ENCODE measurements at regions not wholly inside any gene's neighbourhood (a gene's known extent, or its start where the extent isn't known, plus 50 kb on each side); places are given as distances from the start of the nearest gene placed in this dataset.
"Not testable (repeated sequence)": the region's sequence is repeated elsewhere in the genome, so short reads cannot be mapped to it uniquely, and the experiment has no call there.

GRCh38 chr6:82555801-82556200 lies 192.2 kb downstream of the TPBG start:
- Histone ChIP-seq H3K4me1 (ENCODE audit: control insufficient read depth in 1 of 2, insufficient read depth in 2 of 2, low read length in 2 of 2) (no peaks in the 10 kb centered on the region), H3K27me3 (ENCODE audit: control insufficient read depth in 1 of 2, insufficient read depth in 2 of 2, low read length in 1 of 2) (no peaks in the 10 kb centered on the region), H3K4me3 (ENCODE audit: low read length in 2 of 2) (no peak overlapping the region), H3K36me3 (ENCODE audit: control insufficient read depth in 1 of 2, insufficient read depth in 2 of 2, low read length in 1 of 2) (no peaks in the 10 kb centered on the region), H3K27ac (ENCODE audit: low read depth in 1 of 2, low read length in 2 of 2) (no peak overlapping the region), H3K9me3 (ENCODE audit: control insufficient read depth, low read length) (no peaks in the 10 kb centered on the region)
- ATAC-seq (ENCODE audit: low FRiP score) (no peak), DNase-seq (no peak)
- 59 to 72% methylated on average over 1 of the region's 1 CpG for WGBS, 2 donors
- intact Hi-C loops (cut with DNase I) = no loop called here

GRCh38 chr6:82558531-82558930 lies 194.9 kb downstream of the TPBG start:
- H3K4me1 ChIP-seq (ENCODE audit: control insufficient read depth in 1 of 2, insufficient read depth in 2 of 2, low read length in 2 of 2); H3K27ac ChIP-seq (ENCODE audit: low read depth in 1 of 2, low read length in 2 of 2); H3K9me3 ChIP-seq (ENCODE audit: control insufficient read depth, low read length); H3K27me3 ChIP-seq (ENCODE audit: control insufficient read depth in 1 of 2, insufficient read depth in 2 of 2, low read length in 1 of 2); intact Hi-C loops (cut with DNase I); DNase-seq; ATAC-seq (ENCODE audit: low FRiP score); H3K36me3 ChIP-seq (ENCODE audit: control insufficient read depth in 1 of 2, insufficient read depth in 2 of 2, low read length in 1 of 2); H3K4me3 ChIP-seq (ENCODE audit: low read length in 2 of 2): not testable (repeated sequence)
- 86 to 87% methylated on average over 19 to 20 of the region's 20 CpGs for WGBS, 2 donors

DNA sequence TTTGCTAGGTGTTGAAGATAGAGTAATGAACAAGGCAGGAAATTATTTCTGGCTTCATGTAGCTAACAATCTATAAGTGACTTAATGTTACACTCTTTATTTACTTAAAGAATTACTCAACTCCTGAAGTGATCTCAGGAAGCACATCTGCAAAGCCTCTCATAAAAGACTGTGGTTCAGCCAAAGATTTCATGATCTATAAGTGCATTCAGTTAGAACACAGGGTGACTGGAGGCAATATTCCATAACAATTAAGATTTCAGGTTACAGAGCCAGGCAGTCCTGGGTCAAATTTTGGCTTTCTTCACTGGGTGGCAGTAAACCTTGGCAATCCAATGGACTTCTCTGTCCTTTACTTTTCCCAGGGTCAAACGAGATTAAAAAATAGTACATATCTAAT lies 204.0 kb downstream of the TPBG start:
- DNase-seq (no peak), ATAC-seq (ENCODE audit: low FRiP score) (no peak)
- Histone ChIP-seq H3K27ac (ENCODE audit: low read depth in 1 of 2, low read length in 2 of 2) (no peak overlapping the region), H3K9me3 (ENCODE audit: control insufficient read depth, low read length) (no peaks in the 10 kb centered on the region), H3K27me3 (ENCODE audit: control insufficient read depth in 1 of 2, insufficient read depth in 2 of 2, low read length in 1 of 2) (no peaks in the 10 kb centered on the region), H3K4me1 (ENCODE audit: control insufficient read depth in 1 of 2, insufficient read depth in 2 of 2, low read length in 2 of 2) (no peaks in the 10 kb centered on the region), H3K36me3 (ENCODE audit: control insufficient read depth in 1 of 2, insufficient read depth in 2 of 2, low read length in 1 of 2) (no peaks in the 10 kb centered on the region), H3K4me3 (ENCODE audit: low read length in 2 of 2) (no peak overlapping the region)
- intact Hi-C loops (cut with DNase I) = no loop called here
- WGBS, 2 donors = 21 to 38% methylated on average over 1 of the region's 1 CpG

GRCh38 chr6:82568290-82568993 lies 204.8 kb downstream of the TPBG start:
- DNase-seq (no peak), ATAC-seq (ENCODE audit: low FRiP score) (no peak)
- Histone ChIP-seq H3K4me1 (ENCODE audit: control insufficient read depth in 1 of 2, insufficient read depth in 2 of 2, low read length in 2 of 2) (no peaks in the 10 kb centered on the region), H3K27ac (ENCODE audit: low read depth in 1 of 2, low read length in 2 of 2) (no peak overlapping the region), H3K4me3 (ENCODE audit: low read length in 2 of 2) (no peak overlapping the region), H3K36me3 (ENCODE audit: control insufficient read depth in 1 of 2, insufficient read depth in 2 of 2, low read length in 1 of 2) (no peaks in the 10 kb centered on the region), H3K27me3 (ENCODE audit: control insufficient read depth in 1 of 2, insufficient read depth in 2 of 2, low read length in 1 of 2) (no peaks in the 10 kb centered on the region), H3K9me3 (ENCODE audit: control insufficient read depth, low read length) (no peaks in the 10 kb centered on the region)
- 47 to 52% methylated on average over 6 of the region's 6 CpGs for WGBS, 2 donors
- intact Hi-C loops (cut with DNase I) = no loop called here

DNA sequence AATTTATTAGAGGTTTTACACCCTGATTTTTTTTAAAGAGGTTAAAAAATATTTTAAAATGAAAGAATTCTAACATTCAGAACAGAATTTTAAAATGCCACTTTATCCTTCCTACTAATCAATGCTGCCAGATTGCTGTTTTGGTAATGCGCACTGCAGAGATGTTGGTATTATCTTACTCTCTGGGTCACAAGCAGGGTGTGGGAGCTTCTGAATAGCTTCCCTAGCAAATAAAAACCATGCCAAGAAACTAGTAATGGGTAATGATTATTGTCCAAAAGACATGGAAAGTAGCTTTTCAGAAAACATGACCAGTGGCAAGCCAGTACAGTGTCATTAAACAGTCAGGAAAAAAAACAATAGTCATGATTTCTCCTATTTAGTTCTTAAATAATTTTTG lies 205.4 kb downstream of the TPBG start:
- H3K36me3 ChIP-seq (ENCODE audit: control insufficient read depth in 1 of 2, insufficient read depth in 2 of 2, low read length in 1 of 2) = no peaks in the 10 kb centered on the region
- H3K27ac ChIP-seq (ENCODE audit: low read depth in 1 of 2, low read length in 2 of 2) = no peak overlapping the region
- ATAC-seq (ENCODE audit: low FRiP score) = no peak
- WGBS, 2 donors = 80 to 82% methylated on average over 1 of the region's 1 CpG
- H3K4me3 ChIP-seq (ENCODE audit: low read length in 2 of 2) = no peak overlapping the region
- H3K4me1 ChIP-seq (ENCODE audit: control insufficient read depth in 1 of 2, insufficient read depth in 2 of 2, low read length in 2 of 2) = no peaks in the 10 kb centered on the region
- no peaks in the 10 kb centered on the region for H3K9me3 ChIP-seq (ENCODE audit: control insufficient read depth, low read length)
- no peak for DNase-seq
- intact Hi-C loops (cut with DNase I) = no loop called here
- no peaks in the 10 kb centered on the region for H3K27me3 ChIP-seq (ENCODE audit: control insufficient read depth in 1 of 2, insufficient read depth in 2 of 2, low read length in 1 of 2)

DNA sequence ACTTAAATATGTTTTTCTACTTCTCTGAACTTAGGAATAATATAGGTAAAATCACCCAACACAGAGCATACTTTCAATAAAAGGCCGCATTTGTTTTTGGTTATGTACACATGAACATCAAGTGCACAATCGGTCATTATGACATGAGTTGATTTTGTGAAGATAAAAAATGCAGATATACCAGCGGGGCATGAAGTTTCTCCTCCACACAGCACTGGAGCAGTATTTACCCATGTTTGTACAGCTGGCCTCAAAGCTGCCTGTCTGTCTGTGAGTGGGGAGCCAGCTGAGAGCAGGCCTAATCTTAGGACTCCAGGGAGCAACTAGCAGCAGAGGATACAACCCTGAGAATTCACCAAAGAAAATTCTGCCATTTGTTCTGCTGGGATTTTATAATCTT lies 206.5 kb downstream of the TPBG start:
- Histone ChIP-seq H3K36me3 (ENCODE audit: control insufficient read depth in 1 of 2, insufficient read depth in 2 of 2, low read length in 1 of 2) (no peaks in the 10 kb centered on the region), H3K27ac (ENCODE audit: low read depth in 1 of 2, low read length in 2 of 2) (no peak overlapping the region), H3K4me1 (ENCODE audit: control insufficient read depth in 1 of 2, insufficient read depth in 2 of 2, low read length in 2 of 2) (no peaks in the 10 kb centered on the region), H3K27me3 (ENCODE audit: control insufficient read depth in 1 of 2, insufficient read depth in 2 of 2, low read length in 1 of 2) (no peaks in the 10 kb centered on the region), H3K9me3 (ENCODE audit: control insufficient read depth, low read length) (no peaks in the 10 kb centered on the region), H3K4me3 (ENCODE audit: low read length in 2 of 2) (no peak overlapping the region)
- intact Hi-C loops (cut with DNase I) = no loop called here
- ATAC-seq (ENCODE audit: low FRiP score) (no peak), DNase-seq (no peak)
- 13 to 19% methylated on average over 3 of the region's 3 CpGs for WGBS, 2 donors

GRCh38 chr6:82571455-82571854 lies 207.8 kb downstream of the TPBG start:
- H3K9me3 ChIP-seq (ENCODE audit: control insufficient read depth, low read length) = no peaks in the 10 kb centered on the region
- intact Hi-C loops (cut with DNase I) = no loop called here
- WGBS, 2 donors = 85 to 86% methylated on average over 2 of the region's 2 CpGs
- no peaks in the 10 kb centered on the region for H3K4me1 ChIP-seq (ENCODE audit: control insufficient read depth in 1 of 2, insufficient read depth in 2 of 2, low read length in 2 of 2)
- H3K27ac ChIP-seq (ENCODE audit: low read depth in 1 of 2, low read length in 2 of 2) = no peak overlapping the region
- no peaks in the 10 kb centered on the region for H3K27me3 ChIP-seq (ENCODE audit: control insufficient read depth in 1 of 2, insufficient read depth in 2 of 2, low read length in 1 of 2)
- H3K36me3 ChIP-seq (ENCODE audit: control insufficient read depth in 1 of 2, insufficient read depth in 2 of 2, low read length in 1 of 2) = no peaks in the 10 kb centered on the region
- H3K4me3 ChIP-seq (ENCODE audit: low read length in 2 of 2) = no peak overlapping the region
- ATAC-seq (ENCODE audit: low FRiP score) (no peak), DNase-seq (no peak)

GRCh38 chr6:82573254-82573972 lies 209.8 kb downstream of the TPBG start:
- no peak overlapping the region for H3K4me3 ChIP-seq (ENCODE audit: low read length in 2 of 2)
- H3K9me3 ChIP-seq (ENCODE audit: control insufficient read depth, low read length) = no peaks in the 10 kb centered on the region
- H3K36me3 ChIP-seq (ENCODE audit: control insufficient read depth in 1 of 2, insufficient read depth in 2 of 2, low read length in 1 of 2) = no peaks in the 10 kb centered on the region
- no peaks in the 10 kb centered on the region for H3K27me3 ChIP-seq (ENCODE audit: control insufficient read depth in 1 of 2, insufficient read depth in 2 of 2, low read length in 1 of 2)
- no peak for ATAC-seq (ENCODE audit: low FRiP score)
- no peak overlapping the region for H3K27ac ChIP-seq (ENCODE audit: low read depth in 1 of 2, low read length in 2 of 2)
- no peaks in the 10 kb centered on the region for H3K4me1 ChIP-seq (ENCODE audit: control insufficient read depth in 1 of 2, insufficient read depth in 2 of 2, low read length in 2 of 2)
- no peak for DNase-seq
- intact Hi-C loops (cut with DNase I) = no loop called here
- WGBS, 2 donors = 42 to 47% methylated on average over 3 of the region's 3 CpGs

- Histone ChIP-seq H3K27ac (ENCODE audit: low read depth in 1 of 2, low read length in 2 of 2) (no peak overlapping the region), H3K4me1 (ENCODE audit: control insufficient read depth in 1 of 2, insufficient read depth in 2 of 2, low read length in 2 of 2) (no peaks in the 10 kb centered on the region), H3K27me3 (ENCODE audit: control insufficient read depth in 1 of 2, insufficient read depth in 2 of 2, low read length in 1 of 2) (no peaks in the 10 kb centered on the region), H3K4me3 (ENCODE audit: low read length in 2 of 2) (no peak overlapping the region), H3K9me3 (ENCODE audit: control insufficient read depth, low read length) (no peaks in the 10 kb centered on the region), H3K36me3 (ENCODE audit: control insufficient read depth in 1 of 2, insufficient read depth in 2 of 2, low read length in 1 of 2) (no peaks in the 10 kb centered on the region)
- intact Hi-C loops (cut with DNase I) = no loop called here
- 95 to 100% methylated on average over 1 of the region's 1 CpG for WGBS, 2 donors
- no peak for ATAC-seq (ENCODE audit: low FRiP score)
- DNase-seq = no peak
Measured at GRCh38 chr6:82576284-82576683, 212.7 kb downstream of the TPBG start.

Data from aorta (tissue), 5 donors.